ENCODE measurements at regions not wholly inside any gene's neighbourhood (a gene's known extent, or its start where the extent isn't known, plus 50 kb on each side); places are given as distances from the start of the nearest gene placed in this dataset.

GRCh38 chr7:145539910-145540309 lies 576.7 kb upstream of the CNTNAP2 start:
- TF ChIP-seq POLR2AphosphoS5 (IDR thresholded peaks at IDR 0.05; ENCODE audit: low read depth, low read length) (no peak), TAF1 (IDR thresholded peaks at IDR 0.05; ENCODE audit: borderline replicate concordance, low read depth, low read length) (no peak), POLR2A (IDR thresholded peaks at IDR 0.05; ENCODE audit: low read depth, low read length) (no peak)
